OCI-LY7 (cell line): ENCODE measurements at regions not wholly inside any gene's neighbourhood (a gene's known extent, or its start where the extent isn't known, plus 50 kb on each side); places are given as distances from the start of the nearest gene placed in this dataset.

Source experiments
- EZH2phosphoT487 ChIP-seq: fragments of 200-600 bp; sonication (generic); IDR thresholded peaks from 2 replicates; pipeline ENCODE4 v1.6.1; 2018; ENCODE audit warnings: low read depth, borderline replicate concordance, mild to moderate bottlenecking, mixed run types, antibody characterized with exemption, low read length, moderate library complexity, mixed read lengths
- TF ChIP-seq, protein P1 (sequence below): fragments of 200-600 bp; sonication (generic); conservative IDR thresholded peaks from 2 replicates; pipeline ENCODE4 v1.5.1; 2014; ENCODE audit warnings: mild to moderate bottlenecking, antibody characterized with exemption, low read length, moderate library complexity, mixed read lengths

DNA sequence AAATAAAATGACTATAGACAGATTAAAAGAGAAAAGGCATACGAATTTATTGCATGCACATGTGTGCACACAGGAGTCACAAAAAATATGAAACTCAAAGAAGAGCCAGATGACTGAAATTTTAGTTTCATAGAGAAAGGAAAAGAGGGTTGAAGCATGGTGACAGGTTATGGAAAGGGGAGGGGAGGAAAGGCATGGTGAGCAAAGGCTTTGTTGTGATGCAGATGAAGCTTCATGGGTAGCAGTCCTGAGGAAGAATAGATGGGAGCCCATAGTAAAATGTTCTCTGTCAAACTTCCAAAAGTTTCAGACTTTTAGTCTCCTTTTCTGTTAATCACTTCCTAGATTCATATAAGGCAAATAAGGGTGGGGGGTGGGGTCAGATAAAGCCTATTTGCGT is 612.7 kb upstream of the ATP2B1 start:
- TF ChIP-seq, protein P1, sequence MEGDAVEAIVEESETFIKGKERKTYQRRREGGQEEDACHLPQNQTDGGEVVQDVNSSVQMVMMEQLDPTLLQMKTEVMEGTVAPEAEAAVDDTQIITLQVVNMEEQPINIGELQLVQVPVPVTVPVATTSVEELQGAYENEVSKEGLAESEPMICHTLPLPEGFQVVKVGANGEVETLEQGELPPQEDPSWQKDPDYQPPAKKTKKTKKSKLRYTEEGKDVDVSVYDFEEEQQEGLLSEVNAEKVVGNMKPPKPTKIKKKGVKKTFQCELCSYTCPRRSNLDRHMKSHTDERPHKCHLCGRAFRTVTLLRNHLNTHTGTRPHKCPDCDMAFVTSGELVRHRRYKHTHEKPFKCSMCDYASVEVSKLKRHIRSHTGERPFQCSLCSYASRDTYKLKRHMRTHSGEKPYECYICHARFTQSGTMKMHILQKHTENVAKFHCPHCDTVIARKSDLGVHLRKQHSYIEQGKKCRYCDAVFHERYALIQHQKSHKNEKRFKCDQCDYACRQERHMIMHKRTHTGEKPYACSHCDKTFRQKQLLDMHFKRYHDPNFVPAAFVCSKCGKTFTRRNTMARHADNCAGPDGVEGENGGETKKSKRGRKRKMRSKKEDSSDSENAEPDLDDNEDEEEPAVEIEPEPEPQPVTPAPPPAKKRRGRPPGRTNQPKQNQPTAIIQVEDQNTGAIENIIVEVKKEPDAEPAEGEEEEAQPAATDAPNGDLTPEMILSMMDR: no peak
- no peak for TF ChIP-seq EZH2phosphoT487
